ENCODE measurements at regions not wholly inside any gene's neighbourhood (a gene's known extent, or its start where the extent isn't known, plus 50 kb on each side); places are given as distances from the start of the nearest gene placed in this dataset.
A peak's percentile ranks its signal among the peaks of the same experiment; 100 is the strongest.
"Not testable (repeated sequence)": the region's sequence is repeated elsewhere in the genome, so short reads cannot be mapped to it uniquely, and the experiment has no call there.

- TF ChIP-seq CTCF (IDR thresholded peaks at IDR 0.05; ENCODE audit: unreplicated experiment), result no peak
- peak overlapping the region; percentile 1 for H3K27ac Mint-ChIP-seq (ENCODE audit: low read depth, unreplicated experiment)
- H3K36me3 Mint-ChIP-seq (ENCODE audit: insufficient read depth, unreplicated experiment), result no peaks in the 10 kb centered on the region
- H3K4me1 Mint-ChIP-seq (ENCODE audit: insufficient read depth, unreplicated experiment), result peaks cover 6% of the 10 kb centered on the region
- ChIA-PET POLR2A (interaction anchor here (1.0 to 2.3 kb wide), 2 partner anchors 9 to 13 kb away, joined by 3 to 12 read pairs; no protein-coding TSS in a partner anchor), CTCF (interaction anchor here (0.6 to 1.0 kb wide), 2 partner anchors 11 to 20 kb away, joined by 3 read pairs; no protein-coding TSS in a partner anchor)
- H3K4me3 Mint-ChIP-seq (ENCODE audit: unreplicated experiment), result no peak overlapping the region
- BruUV-seq (replicated peaks), result no TSS peak
- intact Hi-C loops (cut with micrococcal nuclease), result no loop called here
- peak; percentile 61 for DNase-seq (ENCODE audit: unreplicated experiment)
- H3K27me3 Mint-ChIP-seq (ENCODE audit: insufficient read depth, unreplicated experiment), result no peaks in the 10 kb centered on the region
- no peaks in the 10 kb centered on the region for H3K9me3 Mint-ChIP-seq (ENCODE audit: unreplicated experiment)
Observed at GRCh38 chr6:25202504-25202903, 76.7 kb upstream of the CARMIL1 start.

- H3K9me3 Mint-ChIP-seq (ENCODE audit: unreplicated experiment), result peaks cover 13% of the 10 kb centered on the region
- peaks cover 6% of the 10 kb centered on the region for H3K4me1 Mint-ChIP-seq (ENCODE audit: insufficient read depth, unreplicated experiment)
- no peak overlapping the region for H3K4me3 Mint-ChIP-seq (ENCODE audit: unreplicated experiment)
- H3K36me3 Mint-ChIP-seq (ENCODE audit: insufficient read depth, unreplicated experiment), result no peaks in the 10 kb centered on the region
- H3K27me3 Mint-ChIP-seq (ENCODE audit: insufficient read depth, unreplicated experiment), result no peaks in the 10 kb centered on the region
- intact Hi-C loops (cut with micrococcal nuclease), result no loop called here
- no peak for DNase-seq (ENCODE audit: unreplicated experiment)
- H3K27ac Mint-ChIP-seq (ENCODE audit: low read depth, unreplicated experiment), result no peak overlapping the region
- CTCF ChIA-PET, result interaction anchor here (0.7 kb wide), 1 partner anchor 235 kb away, joined by 4 read pairs; no protein-coding TSS in a partner anchor
- POLR2A ChIA-PET, result no interaction called here
- TF ChIP-seq CTCF (IDR thresholded peaks at IDR 0.05; ENCODE audit: unreplicated experiment), result no peak
- BruUV-seq (replicated peaks), result no TSS peak
Observed at GRCh38 chr6:25205629-25206028, 73.5 kb upstream of the CARMIL1 start.

DNA sequence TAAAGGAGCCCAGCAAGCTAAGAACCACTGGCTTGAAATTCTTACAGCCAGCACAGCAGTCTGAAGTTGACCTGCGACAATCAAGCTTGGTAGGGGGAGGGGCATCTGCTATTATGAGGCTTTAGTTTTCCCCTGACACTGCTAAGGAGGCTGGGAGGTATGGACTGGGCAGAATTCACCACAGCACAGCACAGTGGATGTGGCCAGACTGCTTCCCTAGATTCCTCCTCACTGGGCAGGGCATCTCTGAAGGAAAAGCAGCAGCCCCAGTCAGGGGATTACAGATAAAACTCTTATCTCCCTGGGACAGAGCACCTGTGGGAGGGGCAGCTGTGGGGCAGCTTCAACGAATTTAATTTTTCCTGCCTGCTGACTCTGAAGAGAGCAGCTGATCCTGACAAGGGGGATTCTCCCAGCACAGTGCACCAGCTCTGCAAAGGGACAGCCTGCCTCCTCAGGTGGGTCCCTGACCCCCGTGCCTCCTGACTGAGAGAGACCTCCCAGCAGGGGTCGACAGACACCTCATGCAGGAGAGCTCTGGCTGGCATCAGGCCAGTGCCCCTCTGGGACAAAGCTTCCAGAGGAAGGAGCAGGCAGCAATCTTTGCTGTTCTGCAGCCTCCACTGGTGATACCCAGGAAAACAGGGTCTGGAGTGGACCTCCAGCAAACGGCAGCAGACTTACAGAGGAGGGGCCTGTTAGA, 71.6 kb upstream of the CARMIL1 start:
- H3K4me3 Mint-ChIP-seq (ENCODE audit: unreplicated experiment); H3K36me3 Mint-ChIP-seq (ENCODE audit: insufficient read depth, unreplicated experiment); H3K4me1 Mint-ChIP-seq (ENCODE audit: insufficient read depth, unreplicated experiment); BruUV-seq (replicated peaks); POLR2A ChIA-PET; intact Hi-C loops (cut with micrococcal nuclease); DNase-seq (ENCODE audit: unreplicated experiment); H3K27ac Mint-ChIP-seq (ENCODE audit: low read depth, unreplicated experiment); H3K27me3 Mint-ChIP-seq (ENCODE audit: insufficient read depth, unreplicated experiment): not testable (repeated sequence)
- H3K9me3 Mint-ChIP-seq (ENCODE audit: unreplicated experiment), result peaks cover 13% of the 10 kb centered on the region
- CTCF ChIA-PET, result interaction anchor here (0.6 kb wide), 1 partner anchor 884 kb away, joined by 4 read pairs; no protein-coding TSS in a partner anchor

DNA sequence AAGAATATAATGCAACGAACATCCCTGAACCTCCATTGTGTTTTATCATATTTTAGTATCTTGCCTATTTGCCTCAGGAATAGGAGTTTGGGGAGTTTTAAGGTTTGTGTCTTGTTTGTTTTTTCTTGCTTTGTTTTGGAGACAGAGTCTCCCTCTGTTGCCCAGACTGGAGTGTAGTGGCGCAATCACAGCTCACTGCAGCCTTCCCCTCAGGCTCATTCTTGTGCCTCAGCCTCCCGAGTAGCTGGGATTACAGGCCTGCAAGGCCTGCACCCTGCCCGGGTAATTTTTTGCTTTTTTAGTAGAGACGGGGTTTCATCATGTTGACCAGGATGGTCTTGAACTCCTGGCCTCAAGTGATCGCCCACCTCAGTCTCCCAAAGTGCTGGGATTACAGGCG, 63.3 kb upstream of the CARMIL1 start:
- TF ChIP-seq CTCF (IDR thresholded peaks at IDR 0.05; ENCODE audit: unreplicated experiment), result no peak
- BruUV-seq (replicated peaks), result no TSS peak
- Mint-ChIP-seq H3K27me3 (ENCODE audit: insufficient read depth, unreplicated experiment) (no peaks in the 10 kb centered on the region), H3K4me1 (ENCODE audit: insufficient read depth, unreplicated experiment) (peaks cover 22% of the 10 kb centered on the region), H3K4me3 (ENCODE audit: unreplicated experiment) (no peak overlapping the region), H3K9me3 (ENCODE audit: unreplicated experiment) (no peaks in the 10 kb centered on the region), H3K36me3 (ENCODE audit: insufficient read depth, unreplicated experiment) (no peaks in the 10 kb centered on the region), H3K27ac (ENCODE audit: low read depth, unreplicated experiment) (peak overlapping the region; percentile 67)
- ChIA-PET POLR2A (interaction anchor here (1.0 to 1.4 kb wide), 3 partner anchors 13 to 77 kb away, joined by 3 to 4 read pairs (median 3); no protein-coding TSS in a partner anchor), CTCF (interaction anchor here (1.5 kb wide), 1 partner anchor 502 kb away, joined by 3 read pairs; no protein-coding TSS in a partner anchor)
- DNase-seq (ENCODE audit: unreplicated experiment), result peak; percentile 43
- intact Hi-C loops (cut with micrococcal nuclease), result no loop called here
